Gastroesophageal sphincter (tissue), 3 donors: ENCODE measurements at regions not wholly inside any gene's neighbourhood (a gene's known extent, or its start where the extent isn't known, plus 50 kb on each side); places are given as distances from the start of the nearest gene placed in this dataset.

Experiments used
- POLR2A ChIP-seq, 2 donors: fragments of 450-650 bp; IDR thresholded peaks; one replicate each; pipeline ENCODE4 v1.6.1; 2017; ENCODE audit warnings: antibody characterized with exemption in 2 of 2, mild to moderate bottlenecking in 2 of 2, moderate library complexity in 1 of 2
- POLR2AphosphoS5 ChIP-seq: sonication (generic); formaldehyde crosslinking; IDR thresholded peaks from one replicate; pipeline ENCODE4 v1.6.1; 2017; ENCODE audit warnings: antibody characterized with exemption
- TF ChIP-seq, protein P1 (sequence below), 4 experiments: fragments of 200-600 bp in 2 of 4; fragments of 450-650 bp in 2 of 4; sonication (generic) in 1 of 4; IDR thresholded peaks; one replicate each; pipeline ENCODE4 v1.5.1; 2017 to 2019; ENCODE audit warnings: antibody characterized with exemption in 4 of 4, mild to moderate bottlenecking in 2 of 4, moderate library complexity in 2 of 4

GRCh38 chr12:124075841-124076240, 102.8 kb downstream of the ZNF664 start:
- TF ChIP-seq, protein P1, sequence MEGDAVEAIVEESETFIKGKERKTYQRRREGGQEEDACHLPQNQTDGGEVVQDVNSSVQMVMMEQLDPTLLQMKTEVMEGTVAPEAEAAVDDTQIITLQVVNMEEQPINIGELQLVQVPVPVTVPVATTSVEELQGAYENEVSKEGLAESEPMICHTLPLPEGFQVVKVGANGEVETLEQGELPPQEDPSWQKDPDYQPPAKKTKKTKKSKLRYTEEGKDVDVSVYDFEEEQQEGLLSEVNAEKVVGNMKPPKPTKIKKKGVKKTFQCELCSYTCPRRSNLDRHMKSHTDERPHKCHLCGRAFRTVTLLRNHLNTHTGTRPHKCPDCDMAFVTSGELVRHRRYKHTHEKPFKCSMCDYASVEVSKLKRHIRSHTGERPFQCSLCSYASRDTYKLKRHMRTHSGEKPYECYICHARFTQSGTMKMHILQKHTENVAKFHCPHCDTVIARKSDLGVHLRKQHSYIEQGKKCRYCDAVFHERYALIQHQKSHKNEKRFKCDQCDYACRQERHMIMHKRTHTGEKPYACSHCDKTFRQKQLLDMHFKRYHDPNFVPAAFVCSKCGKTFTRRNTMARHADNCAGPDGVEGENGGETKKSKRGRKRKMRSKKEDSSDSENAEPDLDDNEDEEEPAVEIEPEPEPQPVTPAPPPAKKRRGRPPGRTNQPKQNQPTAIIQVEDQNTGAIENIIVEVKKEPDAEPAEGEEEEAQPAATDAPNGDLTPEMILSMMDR (IDR thresholded peaks at IDR 0.05): no peak
- TF ChIP-seq POLR2AphosphoS5 (no peak), POLR2A (IDR thresholded peaks at IDR 0.05) (no peak)
